NK-92 treated with Interleukin-12 subunit alpha and Interleukin-12 subunit beta, amount 100 ng/mL, for 24 hours (cell line): ENCODE measurements at regions not wholly inside any gene's neighbourhood (a gene's known extent, or its start where the extent isn't known, plus 50 kb on each side); places are given as distances from the start of the nearest gene placed in this dataset.

Experiments used
- DNase-seq: peaks from one replicate; lab custom pipeline; 2025; lab: John Stamatoyannopoulos, UW

DNA sequence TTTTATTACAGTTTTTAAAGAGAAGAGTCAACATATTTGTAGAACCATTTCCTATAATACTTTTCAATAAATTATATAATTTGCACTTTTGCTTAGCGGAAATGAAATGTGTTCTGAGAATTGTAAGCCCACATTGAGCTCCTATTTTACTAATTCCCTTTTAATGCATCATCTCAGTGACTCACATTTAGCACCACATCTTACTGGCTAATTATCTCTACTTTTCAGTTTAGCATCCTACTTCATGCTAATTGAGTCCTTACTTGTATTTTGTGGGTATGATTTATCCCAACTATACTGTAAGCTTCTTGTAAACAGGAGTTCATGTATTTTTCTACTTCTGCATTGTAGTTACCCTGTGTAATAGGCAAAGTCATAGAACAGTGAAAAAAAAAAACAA lies 67.5 kb downstream of the TMX1 start:
- no peak for DNase-seq

GRCh38 chr14:51308866-51309265 lies 68.8 kb downstream of the TMX1 start:
- DNase-seq = no peak

DNA sequence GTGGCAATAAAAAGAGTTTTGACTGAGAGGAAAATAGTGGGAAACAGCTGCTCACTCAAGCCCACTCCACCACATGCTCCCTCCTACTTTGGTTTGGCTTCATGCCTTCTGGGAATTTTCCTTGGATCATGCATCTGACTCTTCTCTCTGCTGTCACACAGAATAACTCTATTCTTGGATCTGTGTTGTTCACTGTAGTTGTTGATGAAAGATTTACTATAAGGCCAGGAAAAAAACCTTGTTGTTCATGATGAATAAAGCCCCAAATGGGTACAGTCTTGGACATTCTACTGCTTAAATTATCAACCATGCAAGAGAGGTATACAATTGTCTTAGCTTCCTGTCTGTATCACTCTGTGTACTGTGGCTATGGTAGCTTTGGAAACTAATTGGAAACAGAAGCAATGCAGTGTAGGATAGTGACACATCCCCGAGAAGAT lies 70.5 kb downstream of the TMX1 start:
- DNase-seq = no peak

GRCh38 chr14:51314321-51315015 lies 74.4 kb downstream of the TMX1 start:
- no peak for DNase-seq

DNA sequence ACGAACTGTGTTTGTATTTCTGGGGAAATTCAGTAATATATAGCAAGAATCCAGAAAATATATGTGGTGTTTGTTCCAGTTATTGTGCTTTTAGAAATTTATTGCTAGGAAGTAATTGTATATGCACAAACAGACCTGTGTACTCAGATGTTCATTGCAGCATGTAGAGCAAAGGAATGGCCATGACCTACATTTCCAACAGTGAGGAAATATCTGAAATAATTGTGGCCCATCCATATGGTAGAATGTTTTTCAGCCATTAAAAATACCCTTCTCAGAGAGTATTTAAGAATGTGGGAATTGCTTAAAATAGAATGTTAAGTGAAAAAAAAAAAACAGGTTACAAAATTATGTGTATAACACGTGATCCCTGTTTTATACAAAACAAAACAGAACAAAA lies 77.3 kb downstream of the TMX1 start:
- DNase-seq = no peak

DNA sequence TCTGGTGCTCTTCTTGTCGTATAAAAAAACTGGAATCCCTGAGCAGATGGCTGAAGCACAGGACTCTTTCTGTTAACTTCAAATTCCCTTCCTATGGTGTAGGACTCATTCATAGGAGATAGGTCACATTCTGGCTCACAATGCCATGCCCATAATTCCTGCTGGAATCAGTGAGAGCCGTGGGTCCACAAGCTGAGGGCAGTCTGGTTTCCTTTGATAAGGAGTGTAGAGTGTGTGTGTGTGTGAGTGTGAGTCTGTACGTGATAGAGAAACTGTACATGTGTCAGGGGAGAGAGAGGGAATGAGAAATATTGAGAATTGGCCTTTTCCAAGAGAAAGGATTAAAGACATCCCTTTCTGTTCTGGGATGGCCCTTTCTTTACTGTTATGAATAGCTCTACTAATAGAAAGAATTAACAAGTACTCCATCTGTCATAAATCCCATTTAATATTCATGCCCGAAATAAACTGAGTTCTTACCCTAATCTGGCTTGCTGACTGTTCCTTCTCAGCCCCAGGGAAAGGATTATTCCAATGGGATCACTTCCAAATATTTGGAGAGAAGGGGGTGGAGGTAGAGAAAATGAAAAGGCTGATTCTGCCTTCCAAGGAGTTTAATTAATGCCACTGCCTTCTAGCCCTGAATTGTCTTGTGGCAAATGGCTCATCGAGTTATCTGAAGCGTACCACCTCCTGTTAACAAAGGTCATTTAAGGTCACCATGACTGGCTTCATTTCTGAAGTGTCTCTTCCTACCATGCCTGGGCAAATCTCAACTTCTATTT lies 79.0 kb downstream of the TMX1 start:
- DNase-seq = no peak

DNA sequence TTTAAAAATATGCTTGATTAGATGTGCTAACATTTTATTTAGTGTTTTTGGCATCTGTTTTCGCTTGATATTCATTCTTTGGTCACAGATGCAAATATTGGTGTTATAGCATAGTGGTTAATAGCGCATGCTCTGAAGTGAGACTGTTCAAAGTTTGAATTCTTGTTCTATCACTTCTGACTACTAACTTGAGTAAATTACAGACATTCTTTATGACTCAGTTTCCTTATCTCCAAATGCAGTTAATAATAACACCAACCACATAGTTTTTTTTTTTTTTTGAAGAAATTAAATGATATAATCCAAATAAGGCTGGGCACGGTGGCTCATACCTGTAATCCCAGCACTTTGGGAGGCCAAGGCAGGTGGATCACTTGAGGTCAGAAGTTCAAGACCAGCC lies 81.0 kb downstream of the TMX1 start:
- no peak for DNase-seq

DNA sequence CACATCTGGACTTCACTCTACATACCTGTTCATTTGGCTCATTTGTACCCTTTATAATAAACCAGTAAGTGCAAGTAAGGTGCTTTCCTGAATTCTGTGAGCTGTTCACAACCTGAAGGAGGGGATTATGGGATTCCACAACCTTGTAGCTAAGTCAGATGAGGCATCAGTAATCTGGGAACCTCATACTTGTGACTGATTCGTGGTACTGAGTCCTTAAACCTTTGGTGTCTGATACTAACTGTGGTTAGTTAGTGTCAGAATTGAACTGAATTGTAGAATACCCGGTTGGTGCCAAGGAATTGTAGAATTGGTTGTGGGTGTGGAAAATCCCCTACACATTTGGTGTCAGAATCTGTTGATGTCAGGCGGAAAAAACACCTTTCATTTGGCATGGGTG lies 83.4 kb downstream of the TMX1 start:
- no peak for DNase-seq

GRCh38 chr14:51327376-51327775 lies 87.3 kb downstream of the TMX1 start:
- no peak for DNase-seq

GRCh38 chr14:51328064-51328771 lies 88.2 kb downstream of the TMX1 start:
- DNase-seq = no peak

DNA sequence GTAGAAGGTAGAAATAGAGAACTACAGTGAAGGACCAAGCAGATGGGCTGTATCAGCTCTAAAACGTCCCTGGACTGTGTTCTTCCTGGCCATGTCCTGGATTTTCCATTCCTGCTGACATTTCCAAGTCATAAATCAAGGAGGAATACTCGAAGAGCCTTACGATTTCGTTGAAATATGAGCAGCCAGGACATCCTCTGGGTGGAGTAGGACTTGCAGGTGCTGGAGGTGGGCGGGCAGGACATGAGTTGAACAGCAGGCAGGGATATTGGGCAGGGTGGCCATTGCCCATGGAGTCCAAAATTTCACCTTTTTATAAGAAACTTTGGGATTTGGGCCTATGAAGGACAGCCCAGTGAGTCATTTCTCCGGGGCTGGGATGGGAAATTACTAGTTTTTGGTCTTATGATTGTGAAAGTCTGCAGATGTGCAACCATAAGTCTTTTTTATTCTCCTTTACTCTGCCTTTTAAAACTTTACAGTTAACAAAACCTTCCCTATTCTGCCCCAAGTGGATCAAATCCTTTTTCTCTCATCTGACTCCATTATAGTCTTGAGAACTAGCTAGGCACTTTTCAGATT lies 88.8 kb downstream of the TMX1 start:
- DNase-seq = no peak

DNA sequence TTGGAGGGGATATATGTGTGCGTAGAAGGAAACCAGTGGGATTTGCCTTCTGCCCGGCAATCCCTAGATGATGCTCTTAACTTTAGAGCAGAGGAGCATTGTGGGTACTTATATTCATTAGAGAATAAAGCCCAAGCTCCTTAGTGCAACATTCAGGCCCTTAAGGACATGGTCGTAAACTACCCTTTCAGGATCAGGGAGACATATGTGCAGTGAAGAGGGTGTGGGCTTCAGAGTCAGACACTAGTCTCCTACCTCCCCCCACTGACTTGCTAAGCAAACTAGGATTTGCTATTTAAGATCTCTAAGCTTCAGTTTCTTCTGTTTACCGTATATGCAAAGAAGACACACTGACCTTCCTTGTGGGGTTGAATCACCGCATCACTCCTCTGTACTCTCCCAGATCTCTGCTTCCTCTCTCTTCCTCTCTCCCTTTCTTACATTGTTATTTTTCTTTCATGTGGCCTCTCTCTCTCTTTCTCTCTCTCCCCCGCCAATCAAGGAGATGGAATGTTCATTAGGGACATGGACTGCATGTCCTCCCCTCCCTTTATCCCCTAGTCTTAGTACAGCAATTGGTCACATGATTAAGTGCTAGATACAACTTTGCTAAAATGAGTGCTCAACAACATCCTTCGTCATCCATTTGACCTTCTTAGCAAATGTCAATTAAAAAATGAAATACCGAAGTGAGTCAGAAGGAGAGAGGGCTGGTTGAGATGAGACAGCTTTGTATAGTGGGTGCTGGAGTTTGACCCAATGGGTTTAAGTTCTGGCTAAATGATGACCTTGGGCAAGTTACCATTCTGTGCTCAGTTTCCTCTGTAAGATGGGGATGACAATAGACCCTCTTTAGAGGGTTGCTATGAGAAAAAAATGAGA lies 91.7 kb downstream of the TMX1 start:
- no peak for DNase-seq

DNA sequence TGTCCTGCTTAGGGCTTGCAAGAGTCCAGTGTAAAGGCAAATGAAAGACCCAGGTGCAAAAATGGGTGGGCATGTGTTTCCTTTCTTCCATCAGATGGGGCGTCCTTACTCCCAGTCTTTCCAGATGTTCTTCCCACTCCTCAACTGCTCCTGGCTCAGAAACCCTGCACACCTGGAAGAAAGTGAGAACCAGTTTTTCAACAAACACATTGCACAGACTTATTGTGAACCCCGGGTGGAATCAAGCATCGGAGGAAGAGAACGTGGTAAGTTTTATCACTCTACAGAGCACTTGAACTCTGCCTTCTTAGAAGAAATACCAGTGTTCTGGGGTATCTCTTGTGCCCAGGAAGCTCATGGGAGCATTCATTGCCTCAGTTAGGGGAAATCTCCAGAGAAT lies 93.3 kb downstream of the TMX1 start:
- DNase-seq = no peak

DNA sequence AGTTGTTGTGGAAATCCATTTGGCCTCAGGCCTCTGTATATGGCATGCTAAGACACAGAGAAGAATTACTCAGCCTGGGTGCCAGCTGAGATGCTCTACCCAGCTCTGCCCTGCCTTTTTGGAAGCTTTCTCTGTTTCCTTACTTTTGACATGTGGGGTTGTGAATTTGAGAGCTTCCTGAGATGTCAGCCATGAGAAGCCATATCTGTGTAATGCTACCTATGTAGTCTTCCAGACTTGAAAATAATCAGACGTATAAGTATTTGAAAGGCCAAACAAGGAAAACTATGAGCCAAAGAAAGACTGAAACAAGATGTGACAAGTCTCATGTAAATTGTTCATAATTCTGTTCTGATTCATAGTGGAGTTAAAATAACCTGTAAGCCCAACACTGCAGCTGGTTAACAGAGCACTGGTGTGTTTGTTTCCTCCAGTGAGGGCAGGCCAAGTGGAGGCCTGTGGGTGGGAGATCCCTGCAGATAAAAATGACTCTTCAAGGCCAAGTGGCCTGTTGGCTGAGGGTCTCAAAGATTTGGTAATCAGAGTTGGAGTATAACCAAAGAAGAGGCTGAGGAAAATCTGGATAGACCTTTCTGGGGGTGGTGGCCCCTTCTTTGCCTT lies 94.0 kb downstream of the TMX1 start:
- no peak for DNase-seq

DNA sequence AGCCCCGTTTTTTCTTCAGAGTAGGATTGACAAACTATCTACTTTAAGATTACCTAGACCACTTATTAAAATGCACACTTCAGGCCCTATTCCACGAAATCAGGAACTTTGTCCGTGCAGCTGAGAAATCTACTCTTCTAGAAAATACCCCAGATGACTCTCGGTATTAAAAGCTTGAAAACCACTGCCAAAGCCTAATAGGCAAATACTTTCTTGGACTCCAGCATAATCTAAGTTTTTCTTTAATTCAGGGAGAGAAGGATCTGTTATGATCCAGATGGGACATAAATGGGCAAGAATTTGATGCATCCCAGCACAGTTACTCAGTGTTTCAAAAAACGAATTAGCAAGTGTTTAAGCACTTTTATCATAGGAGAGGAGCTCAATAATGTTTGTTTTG lies 94.5 kb downstream of the TMX1 start:
- no peak for DNase-seq

DNA sequence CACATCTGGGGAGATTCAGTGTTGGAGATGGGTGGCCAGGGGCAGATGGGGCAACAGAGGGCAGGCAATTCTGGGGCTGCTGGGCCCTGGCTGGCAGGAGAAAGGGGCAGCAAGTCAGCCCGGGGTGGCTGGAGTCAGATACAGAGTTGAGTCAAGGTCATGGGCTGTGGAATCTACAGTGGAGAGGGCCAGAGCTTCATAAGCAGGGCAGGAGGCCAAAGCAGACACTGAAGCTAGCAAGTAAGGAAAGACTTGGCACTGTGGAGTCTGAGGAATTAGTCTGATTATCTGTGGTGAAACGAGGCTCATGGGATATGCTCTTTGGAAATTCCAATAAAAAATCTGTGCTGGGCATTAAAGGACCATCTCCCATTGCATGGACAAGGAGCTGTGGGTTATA lies 95.5 kb downstream of the TMX1 start:
- no peak for DNase-seq

GRCh38 chr14:51335961-51336723 lies 96.1 kb downstream of the TMX1 start:
- no peak for DNase-seq

DNA sequence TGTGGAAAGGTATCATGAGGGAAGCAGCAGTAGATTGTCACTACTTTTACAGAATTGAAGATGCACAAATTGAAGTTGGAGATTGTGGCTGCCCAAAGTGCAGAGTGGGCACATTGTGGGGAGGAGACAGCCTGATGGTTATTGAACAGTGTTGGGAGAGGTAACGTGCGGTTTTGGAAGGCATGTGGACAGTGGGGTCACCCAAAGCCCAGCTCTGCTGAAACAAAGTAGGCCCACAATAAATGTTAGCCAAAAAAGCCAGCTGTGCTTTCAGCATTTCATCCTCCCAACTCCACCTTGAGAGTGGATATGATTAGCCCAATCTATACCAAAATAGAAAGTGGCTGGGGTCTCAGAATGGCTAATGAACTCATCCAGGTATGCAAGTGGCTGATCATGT lies 96.7 kb downstream of the TMX1 start:
- DNase-seq = no peak

DNA sequence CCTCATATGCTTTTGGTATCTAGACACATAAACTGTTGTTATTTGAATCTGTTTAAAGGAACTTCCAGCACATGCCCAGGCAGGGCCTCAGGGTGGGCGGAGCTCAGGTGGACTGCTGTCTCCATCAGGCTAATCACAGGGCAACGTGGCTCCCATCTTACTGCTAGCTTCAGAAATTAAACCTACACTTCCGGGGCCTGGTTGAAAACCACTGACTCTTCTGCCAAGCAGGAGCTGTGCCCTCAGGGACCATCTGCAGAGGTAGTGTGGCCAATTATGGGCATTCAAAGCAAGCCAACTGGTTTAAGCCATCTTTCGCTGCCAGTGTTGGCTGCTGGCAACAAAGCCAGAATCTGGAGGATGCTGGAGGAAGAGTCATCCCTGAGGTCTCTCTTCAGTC lies 97.5 kb downstream of the TMX1 start:
- DNase-seq = no peak

DNA sequence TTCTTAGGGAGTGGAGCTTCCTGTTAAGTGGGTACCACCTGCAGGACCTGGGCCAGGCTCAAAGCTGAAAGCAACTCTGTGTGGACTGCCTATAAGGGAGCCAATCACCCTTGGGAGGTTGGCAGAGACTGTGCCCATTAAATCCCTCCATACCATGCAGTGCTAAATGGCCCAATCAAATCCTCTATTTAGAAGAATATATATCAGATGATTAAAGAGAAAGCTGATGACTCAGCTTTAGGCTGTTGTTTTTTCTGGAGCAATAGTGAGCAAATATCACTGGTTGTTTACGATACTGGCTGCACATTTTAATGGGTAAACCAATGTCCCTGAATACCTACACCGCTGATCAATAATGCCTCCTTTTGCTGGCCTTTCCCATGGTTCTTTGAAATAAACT lies 101.3 kb downstream of the TMX1 start:
- DNase-seq = no peak

DNA sequence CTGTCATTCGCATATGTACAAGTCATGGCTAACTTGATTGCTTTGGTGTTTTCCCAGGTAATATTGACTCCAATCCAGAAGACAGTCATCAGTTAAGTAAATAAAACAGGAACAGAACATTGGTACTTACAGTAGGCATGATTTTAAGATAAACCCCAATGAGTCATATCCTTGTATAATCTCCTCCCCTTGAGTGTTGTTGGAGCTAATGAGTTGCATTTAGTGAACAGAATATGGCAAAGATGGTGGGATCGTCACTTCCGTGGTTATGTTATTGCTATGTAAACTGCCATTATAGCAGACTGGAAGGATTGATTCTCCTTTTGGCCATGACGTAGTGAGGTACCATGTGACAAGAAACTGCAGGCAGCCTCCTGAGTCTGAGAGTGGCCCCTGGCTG lies 102.2 kb downstream of the TMX1 start:
- no peak for DNase-seq
